ENCODE measurements at regions not wholly inside any gene's neighbourhood (a gene's known extent, or its start where the extent isn't known, plus 50 kb on each side); places are given as distances from the start of the nearest gene placed in this dataset.

GRCh38 chr1:60225486-60225885, 151.9 kb upstream of the C1orf87 start:
- no peak overlapping the region for H3K27ac ChIP-seq
- no peak for TF ChIP-seq CTCF (conservative IDR thresholded peaks at IDR 0.05; ENCODE audit: low read depth)
- ChIA-PET CTCF (no interaction called here), POLR2A (ENCODE audit: low non-redundant PET) (no interaction called here)
- DNase-seq (ENCODE audit: low spot score): no peak

GRCh38 chr1:60224523-60224922, 151.0 kb upstream of the C1orf87 start:
- no peak for DNase-seq (ENCODE audit: low spot score)
- CTCF ChIA-PET: no interaction called here
- H3K27ac ChIP-seq: no peak overlapping the region
- POLR2A ChIA-PET (ENCODE audit: low non-redundant PET): no interaction called here
- TF ChIP-seq CTCF (conservative IDR thresholded peaks at IDR 0.05; ENCODE audit: low read depth): no peak

- no peak for DNase-seq (ENCODE audit: low spot score)
- ChIA-PET POLR2A (ENCODE audit: low non-redundant PET) (no interaction called here), CTCF (interaction anchor here (0.5 kb wide), 1 partner anchor 563 kb away, joined by 3 read pairs; no protein-coding TSS in a partner anchor)
- H3K27ac ChIP-seq: no peak overlapping the region
- no peak for TF ChIP-seq CTCF (conservative IDR thresholded peaks at IDR 0.05; ENCODE audit: low read depth)
These were observed 149.6 kb upstream of the C1orf87 start for GRCh38 chr1:60223158-60223557.

- no peak overlapping the region for H3K27ac ChIP-seq
- TF ChIP-seq CTCF (conservative IDR thresholded peaks at IDR 0.05; ENCODE audit: low read depth): no peak
- POLR2A ChIA-PET (ENCODE audit: low non-redundant PET): no interaction called here
- CTCF ChIA-PET: interaction anchor here (0.5 kb wide), 1 partner anchor 564 kb away, joined by 3 read pairs; no protein-coding TSS in a partner anchor
- no peak for DNase-seq (ENCODE audit: low spot score)
These were observed 149.0 kb upstream of the C1orf87 start for GRCh38 chr1:60222360-60223115.

- no peak for TF ChIP-seq CTCF (conservative IDR thresholded peaks at IDR 0.05; ENCODE audit: low read depth)
- H3K27ac ChIP-seq: no peak overlapping the region
- no peak for DNase-seq (ENCODE audit: low spot score)
- POLR2A ChIA-PET (ENCODE audit: low non-redundant PET): no interaction called here
- CTCF ChIA-PET: no interaction called here
These were observed 139.7 kb upstream of the C1orf87 start for GRCh38 chr1:60213253-60213652.

- ChIA-PET CTCF (no interaction called here), POLR2A (ENCODE audit: low non-redundant PET) (no interaction called here)
- H3K27ac ChIP-seq: no peak overlapping the region
These were observed 122.5 kb upstream of the C1orf87 start for GRCh38 chr1:60196026-60196425.

More at GRCh38 chr1:60196026-60196425, 122.5 kb upstream of the C1orf87 start:
- TF ChIP-seq CTCF (conservative IDR thresholded peaks at IDR 0.05; ENCODE audit: low read depth): no peak
- no peak for DNase-seq (ENCODE audit: low spot score)
